MM.1S (cell line): ENCODE measurements at regions not wholly inside any gene's neighbourhood (a gene's known extent, or its start where the extent isn't known, plus 50 kb on each side); places are given as distances from the start of the nearest gene placed in this dataset.

Experiments
- DNase-seq: peaks from one replicate; pipeline ENCODE4 v3.0.0-alpha.2; 2015
- H2AFZ ChIP-seq: fragments of 300-600 bp; sonication (generic); 2 replicates; pipeline ENCODE4 v1.6.0; 2016; ENCODE audit warnings: antibody characterized with exemption, low read length
- H3F3A ChIP-seq: fragments of 300-600 bp; sonication (generic); 2 replicates; pipeline ENCODE4 v1.6.1; 2016; ENCODE audit warnings: mild to moderate bottlenecking, antibody characterized with exemption, low read length, moderate library complexity, mixed read lengths; ENCODE audit not compliant: insufficient read depth
- H3K27ac ChIP-seq: fragments of 300-600 bp; sonication (generic); 2 replicates; pipeline ENCODE4 v1.5.1; 2016; ENCODE audit warnings: mild to moderate bottlenecking, low read length
- H3K27me3 ChIP-seq: fragments of 300-600 bp; sonication (generic); replicated peaks from 2 replicates; pipeline ENCODE4 v1.6.0; 2016; ENCODE audit warnings: low read length; ENCODE audit not compliant: insufficient read depth
- H3K36me3 ChIP-seq: fragments of 300-600 bp; sonication (generic); replicated peaks from 2 replicates; pipeline ENCODE4 v1.6.1; 2016; ENCODE audit warnings: mild to moderate bottlenecking, low read length, mixed read lengths; ENCODE audit not compliant: insufficient read depth
- H3K4me1 ChIP-seq: fragments of 300-600 bp; sonication (generic); 2 replicates; pipeline ENCODE4 v1.6.1; 2016; ENCODE audit warnings: low read length, mixed read lengths
- H3K4me2 ChIP-seq: fragments of 300-600 bp; sonication (generic); 2 replicates; pipeline ENCODE4 v1.6.0; 2016; ENCODE audit warnings: low read depth, low read length
- H3K4me3 ChIP-seq: fragments of 300-600 bp; sonication (generic); 2 replicates; pipeline ENCODE4 v1.5.1; 2016; ENCODE audit warnings: low read length, mixed read lengths
- H3K79me2 ChIP-seq: fragments of 300-600 bp; sonication (generic); 2 replicates; pipeline ENCODE4 v1.6.1; 2016; ENCODE audit warnings: mixed run types, low read length, mixed read lengths
- H3K9ac ChIP-seq: fragments of 300-600 bp; sonication (generic); 2 replicates; pipeline ENCODE4 v1.6.1; 2016; ENCODE audit warnings: low read length, mixed read lengths
- H3K9me2 ChIP-seq: fragments of 300-600 bp; sonication (generic); replicated peaks from 2 replicates; pipeline ENCODE4 v1.6.1; 2016; ENCODE audit warnings: mild to moderate bottlenecking, low read length, mixed read lengths; ENCODE audit not compliant: insufficient read depth
- H3K9me3 ChIP-seq: fragments of 300-600 bp; sonication (generic); replicated peaks from 2 replicates; pipeline ENCODE4 v1.6.1; 2016; ENCODE audit warnings: mild to moderate bottlenecking, low read length, mixed read lengths; ENCODE audit not compliant: insufficient read depth
- H4K20me1 ChIP-seq: fragments of 300-600 bp; sonication (generic); 2 replicates; pipeline ENCODE4 v1.6.1; 2016; ENCODE audit warnings: mild to moderate bottlenecking, low read length, moderate library complexity, mixed read lengths; ENCODE audit not compliant: insufficient read depth
- EZH2 ChIP-seq: fragments of 300-600 bp; sonication (generic); optimal IDR thresholded peaks from 2 replicates; pipeline ENCODE3; 2017; ENCODE audit warnings: low read depth, mild to moderate bottlenecking, antibody characterized with exemption, low read length, mixed read lengths
- EZH2phosphoT487 ChIP-seq: fragments of 300-600 bp; sonication (generic); IDR thresholded peaks from 2 replicates; pipeline ENCODE4 v1.6.1; 2018; ENCODE audit warnings: antibody characterized with exemption, low read length
- TF ChIP-seq, protein P1 (sequence below): fragments of 300-600 bp; sonication (generic); IDR thresholded peaks from 2 replicates; pipeline ENCODE4 v1.5.1; 2016; ENCODE audit warnings: antibody characterized with exemption, low read length, mixed read lengths

DNA sequence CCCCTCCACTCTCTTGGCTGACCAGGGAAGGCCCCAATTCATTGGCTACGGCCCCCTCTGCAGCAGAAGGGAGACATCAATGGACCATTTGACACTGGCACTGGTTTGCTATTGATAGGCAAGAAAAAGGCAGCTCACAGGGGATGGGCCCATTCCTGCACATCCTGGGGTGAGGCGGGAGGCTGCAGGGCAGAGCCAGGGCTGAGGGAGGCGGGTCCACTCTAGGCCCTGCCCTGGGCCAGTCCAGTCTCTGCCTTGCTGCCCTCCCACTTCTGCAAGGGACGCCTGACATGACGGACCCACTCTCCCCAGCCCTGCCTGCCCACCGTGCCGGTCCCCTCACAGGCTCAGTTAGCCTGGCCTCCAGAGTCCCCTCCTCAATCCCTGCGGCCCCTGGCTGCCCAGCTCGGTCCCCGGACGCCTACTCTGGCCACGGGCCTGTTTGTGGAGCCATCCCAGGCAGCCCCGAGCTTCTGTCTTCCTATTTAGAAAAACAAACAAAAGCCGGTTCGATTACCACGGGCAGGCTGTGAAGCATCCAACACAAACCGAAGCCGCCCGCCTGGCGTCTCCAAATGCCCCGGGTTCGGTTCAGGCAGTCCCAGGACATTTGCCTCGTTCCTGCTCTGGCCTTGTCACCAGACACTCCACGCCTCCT is 160.7 kb downstream of the IRX5 start:
- Histone ChIP-seq H3K9me2 (no peaks in the 10 kb centered on the region), H2AFZ (no peak overlapping the region), H3K9me3 (no peaks in the 10 kb centered on the region), H3K36me3 (no peaks in the 10 kb centered on the region), H3K79me2 (no peaks in the 10 kb centered on the region), H4K20me1 (no peaks in the 10 kb centered on the region), H3K4me1 (no peaks in the 10 kb centered on the region), H3K27ac (no peak overlapping the region), H3K27me3 (no peaks in the 10 kb centered on the region), H3K4me3 (no peak overlapping the region), H3K9ac (no peak overlapping the region), H3K4me2 (no peak overlapping the region), H3F3A (no peaks in the 10 kb centered on the region)
- TF ChIP-seq EZH2 (no peak), EZH2phosphoT487 (no peak)
- TF ChIP-seq, protein P1, sequence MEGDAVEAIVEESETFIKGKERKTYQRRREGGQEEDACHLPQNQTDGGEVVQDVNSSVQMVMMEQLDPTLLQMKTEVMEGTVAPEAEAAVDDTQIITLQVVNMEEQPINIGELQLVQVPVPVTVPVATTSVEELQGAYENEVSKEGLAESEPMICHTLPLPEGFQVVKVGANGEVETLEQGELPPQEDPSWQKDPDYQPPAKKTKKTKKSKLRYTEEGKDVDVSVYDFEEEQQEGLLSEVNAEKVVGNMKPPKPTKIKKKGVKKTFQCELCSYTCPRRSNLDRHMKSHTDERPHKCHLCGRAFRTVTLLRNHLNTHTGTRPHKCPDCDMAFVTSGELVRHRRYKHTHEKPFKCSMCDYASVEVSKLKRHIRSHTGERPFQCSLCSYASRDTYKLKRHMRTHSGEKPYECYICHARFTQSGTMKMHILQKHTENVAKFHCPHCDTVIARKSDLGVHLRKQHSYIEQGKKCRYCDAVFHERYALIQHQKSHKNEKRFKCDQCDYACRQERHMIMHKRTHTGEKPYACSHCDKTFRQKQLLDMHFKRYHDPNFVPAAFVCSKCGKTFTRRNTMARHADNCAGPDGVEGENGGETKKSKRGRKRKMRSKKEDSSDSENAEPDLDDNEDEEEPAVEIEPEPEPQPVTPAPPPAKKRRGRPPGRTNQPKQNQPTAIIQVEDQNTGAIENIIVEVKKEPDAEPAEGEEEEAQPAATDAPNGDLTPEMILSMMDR: no peak
- DNase-seq: no peak

DNA sequence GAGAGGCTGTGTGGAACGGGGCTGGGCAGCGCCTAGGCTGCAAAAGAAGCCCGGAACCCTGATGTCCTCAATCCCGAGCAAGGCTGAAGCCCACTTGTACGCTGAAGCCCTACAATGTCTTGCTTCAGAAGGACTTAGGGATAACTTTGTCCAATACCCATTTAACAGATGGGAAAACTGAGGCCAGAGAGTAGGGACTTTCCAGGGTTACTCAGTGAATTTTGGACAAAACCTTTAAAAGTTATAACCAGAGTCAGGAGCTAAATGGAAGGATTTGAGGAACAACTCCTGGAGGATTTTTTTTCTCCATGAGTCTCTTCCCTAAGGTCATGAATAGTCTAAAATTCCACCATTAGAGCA is 161.2 kb downstream of the IRX5 start:
- H3K4me3 ChIP-seq: no peak overlapping the region
- no peak overlapping the region for H3K4me2 ChIP-seq
- H3K9me3 ChIP-seq: no peaks in the 10 kb centered on the region
- no peaks in the 10 kb centered on the region for H3K4me1 ChIP-seq
- no peaks in the 10 kb centered on the region for H4K20me1 ChIP-seq
- DNase-seq: no peak
- no peak overlapping the region for H3K9ac ChIP-seq
- no peak overlapping the region for H3K27ac ChIP-seq
- H3K36me3 ChIP-seq: no peaks in the 10 kb centered on the region
- no peaks in the 10 kb centered on the region for H3K79me2 ChIP-seq
- H2AFZ ChIP-seq: no peak overlapping the region
- H3F3A ChIP-seq: no peaks in the 10 kb centered on the region
- TF ChIP-seq EZH2: no peak
- no peak for TF ChIP-seq EZH2phosphoT487
- TF ChIP-seq, protein P1: no peak
- H3K9me2 ChIP-seq: no peaks in the 10 kb centered on the region
- no peaks in the 10 kb centered on the region for H3K27me3 ChIP-seq

DNA sequence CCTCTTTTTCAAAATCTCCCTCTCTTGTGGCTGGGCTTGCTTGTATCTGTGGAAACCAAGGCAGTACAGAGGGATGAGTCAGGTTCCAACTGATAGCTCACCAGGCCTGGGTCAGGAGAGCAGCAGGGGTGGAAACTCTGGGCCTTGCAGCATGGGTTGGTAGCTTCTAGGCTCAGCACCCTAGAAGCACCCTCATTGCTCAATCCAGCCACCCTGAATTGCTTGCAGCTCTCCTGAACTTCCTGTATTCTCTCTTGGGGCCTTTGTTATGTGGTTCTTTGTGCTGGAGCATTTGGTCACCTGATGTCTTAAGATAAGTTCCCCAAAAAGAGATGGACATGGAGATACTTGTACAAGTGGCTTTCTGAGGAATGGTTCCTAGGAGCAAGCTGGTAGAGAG is 169.4 kb downstream of the IRX5 start:
- Histone ChIP-seq H3K79me2 (no peaks in the 10 kb centered on the region), H4K20me1 (no peaks in the 10 kb centered on the region), H3K36me3 (no peaks in the 10 kb centered on the region), H3K9ac (no peak overlapping the region), H3K27ac (no peak overlapping the region), H3K4me1 (no peaks in the 10 kb centered on the region), H3K4me3 (no peak overlapping the region), H3K9me2 (no peaks in the 10 kb centered on the region), H3K9me3 (no peaks in the 10 kb centered on the region), H2AFZ (no peak overlapping the region), H3K27me3 (no peaks in the 10 kb centered on the region), H3K4me2 (no peak overlapping the region), H3F3A (no peaks in the 10 kb centered on the region)
- TF ChIP-seq EZH2phosphoT487 (no peak), EZH2 (no peak)
- TF ChIP-seq, protein P1: no peak
- DNase-seq: no peak
